Stimulated activated CD8-positive, alpha-beta memory T cell treated with anti-CD3 and anti-CD28 coated beads, Interleukin-2, amount 100 ng/mL, for 1 hour (primary cell): ENCODE measurements at regions not wholly inside any gene's neighbourhood (a gene's known extent, or its start where the extent isn't known, plus 50 kb on each side); places are given as distances from the start of the nearest gene placed in this dataset.

Experiments
- DNase-seq, 2 donors: peaks; one replicate each; pipeline ENCODE4 v3.0.0-alpha.2; 2020; ENCODE audit warnings: low read depth in 2 of 2

DNA sequence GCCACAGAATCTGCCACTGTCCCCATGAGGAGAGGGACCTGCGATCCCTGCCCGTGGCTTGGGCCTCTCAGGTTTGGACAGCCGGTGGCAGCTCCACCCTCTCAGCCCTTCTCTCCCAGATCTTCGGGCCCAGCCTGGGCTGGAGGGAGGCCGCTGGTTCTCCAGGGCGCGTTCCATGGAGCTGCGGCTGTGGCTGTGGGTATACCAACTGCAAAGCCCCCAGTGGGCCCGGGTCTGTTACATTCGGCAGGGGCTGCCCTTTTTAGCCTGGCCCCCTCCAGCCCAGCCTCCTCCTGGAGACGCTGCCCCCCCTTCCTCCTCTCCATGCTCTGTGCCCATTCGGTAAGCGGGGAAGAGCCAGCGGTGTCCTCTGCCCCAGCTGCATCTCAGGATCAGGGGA is 64.7 kb upstream of the ZNF469 start:
- DNase-seq: no peak

DNA sequence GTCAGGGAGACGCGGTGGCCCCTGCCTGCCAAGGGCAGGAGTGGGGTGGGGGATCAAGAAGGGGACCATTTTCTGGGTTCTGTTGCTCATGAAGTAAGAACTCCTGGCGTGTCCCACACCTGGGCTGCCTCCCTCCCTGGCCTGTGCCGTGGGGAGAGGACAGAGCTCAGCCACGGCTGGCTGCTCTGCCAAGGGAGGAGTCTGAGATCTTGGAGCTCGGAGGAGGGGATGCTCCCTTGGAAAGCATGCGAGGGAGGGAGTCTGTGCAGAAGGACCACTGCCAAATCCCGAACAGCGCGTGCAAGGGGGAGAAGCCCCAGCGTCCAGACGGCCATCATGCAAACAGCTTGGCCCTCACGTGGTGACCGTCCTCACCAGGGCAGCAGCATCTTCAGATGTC is 64.2 kb upstream of the ZNF469 start:
- no peak for DNase-seq

DNA sequence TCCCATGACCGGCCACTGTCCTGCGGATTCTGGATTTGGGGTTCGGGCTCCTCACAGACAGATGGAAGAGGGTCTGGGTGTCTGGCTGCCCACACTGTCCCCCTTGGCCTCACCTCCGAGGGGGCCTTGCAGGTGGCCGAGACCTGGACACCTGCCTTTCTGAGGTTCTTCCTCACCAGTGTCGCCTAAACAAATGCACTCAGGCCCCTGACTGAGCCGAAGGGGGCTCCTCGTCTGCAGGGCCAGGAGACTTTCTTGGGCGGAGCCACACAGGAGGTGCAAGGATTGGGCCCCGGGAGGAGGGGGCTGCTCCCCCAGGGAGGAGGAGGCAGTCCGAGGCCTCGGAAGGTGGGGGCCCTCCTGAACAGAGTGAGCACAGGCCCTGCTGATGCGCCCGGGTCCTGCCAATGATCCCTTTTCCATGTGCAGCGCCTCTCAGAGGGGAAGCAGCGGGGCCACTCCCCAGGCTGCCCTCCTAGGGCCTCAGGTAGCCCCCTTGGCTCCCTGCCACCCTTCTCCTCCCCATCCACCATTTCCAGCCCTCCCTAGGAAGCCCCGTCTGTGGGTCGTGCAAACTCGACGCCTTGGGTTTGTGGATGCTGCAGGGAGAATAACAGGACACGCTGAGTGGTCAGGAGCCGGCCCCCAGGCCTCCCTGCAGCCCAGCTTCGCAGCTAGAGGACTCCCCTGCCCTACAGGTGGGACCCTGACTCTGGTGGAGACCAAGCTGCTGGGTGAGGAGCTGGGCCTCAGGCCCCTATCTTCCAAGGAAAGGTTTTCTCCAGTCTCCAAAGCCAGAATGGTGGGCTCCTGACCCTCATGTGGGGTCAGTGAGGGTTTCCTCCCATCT is 63.4 kb upstream of the ZNF469 start:
- DNase-seq: no peak

DNA sequence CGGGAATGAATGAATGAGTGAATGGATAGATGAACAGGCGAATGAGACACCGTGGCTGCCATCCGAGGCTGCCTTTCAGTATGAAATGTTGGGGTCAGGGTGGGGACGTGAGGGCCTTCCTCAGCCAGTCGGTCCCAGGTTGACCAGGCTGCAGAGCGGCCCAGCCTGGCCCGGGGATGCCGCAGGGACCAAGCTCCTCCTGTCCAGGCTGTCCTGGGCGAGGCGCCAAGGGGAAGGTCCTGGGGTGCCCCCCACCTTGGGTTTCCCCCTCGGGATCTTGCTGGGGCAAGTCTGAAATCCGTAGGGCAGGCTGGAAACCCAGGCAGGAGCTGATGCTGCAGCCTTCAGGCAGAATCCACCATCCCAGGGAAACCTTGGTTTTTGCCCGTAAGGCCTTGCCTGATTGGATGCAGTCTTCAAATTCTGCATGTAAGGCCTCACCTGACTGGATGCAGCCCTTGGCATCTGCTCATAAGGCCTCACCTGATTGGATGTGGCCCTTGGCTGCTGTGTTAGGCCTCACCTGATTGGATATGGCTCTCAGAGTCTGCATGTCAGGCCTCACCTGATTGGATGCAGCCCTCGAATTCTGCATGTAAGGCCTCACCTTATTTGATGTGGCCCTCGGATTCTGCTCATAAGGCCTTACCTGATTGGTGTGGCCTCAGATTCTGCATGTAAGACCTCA is 61.7 kb upstream of the ZNF469 start:
- DNase-seq: no peak

DNA sequence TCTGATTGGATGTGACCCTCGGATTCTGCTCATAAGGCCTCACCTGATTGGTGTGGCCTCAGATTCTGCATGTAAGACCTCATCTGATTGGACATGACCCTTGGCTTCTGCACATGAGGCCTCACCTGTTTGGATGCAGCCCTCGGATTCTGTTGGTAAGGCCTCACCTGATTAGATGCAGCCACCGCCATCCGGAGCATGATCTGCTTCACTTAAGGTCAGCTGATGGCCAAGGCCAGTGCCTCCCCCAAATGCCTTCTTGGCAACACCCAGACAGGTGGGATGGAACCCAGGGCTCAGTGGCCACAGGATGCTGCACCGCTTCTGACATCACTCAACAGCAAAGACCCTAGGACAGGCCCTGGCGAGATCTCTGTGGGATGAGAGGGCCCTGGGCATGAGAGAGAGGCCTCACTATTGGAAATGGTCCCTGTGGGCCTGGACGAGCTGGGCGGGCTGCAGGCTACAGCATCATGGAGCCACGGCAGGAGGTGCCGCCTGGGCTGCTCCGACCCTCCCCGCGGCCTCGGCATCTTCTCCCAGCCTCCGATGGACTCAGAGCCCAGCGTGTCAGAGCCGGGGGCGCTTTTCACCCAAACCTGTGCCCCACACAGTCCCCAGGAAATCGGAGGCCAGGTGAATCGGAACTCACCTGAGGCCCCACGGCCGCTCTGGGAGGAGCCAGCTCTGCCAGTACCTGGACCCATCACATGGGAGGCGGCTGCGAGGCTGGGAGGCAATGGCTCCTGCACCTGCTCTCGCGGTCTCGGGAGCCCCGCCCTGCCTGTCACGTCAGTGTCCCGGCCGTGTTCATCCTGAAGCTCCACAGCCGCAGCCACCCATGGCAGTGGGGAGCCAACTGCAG is 60.9 kb upstream of the ZNF469 start:
- no peak for DNase-seq

DNA sequence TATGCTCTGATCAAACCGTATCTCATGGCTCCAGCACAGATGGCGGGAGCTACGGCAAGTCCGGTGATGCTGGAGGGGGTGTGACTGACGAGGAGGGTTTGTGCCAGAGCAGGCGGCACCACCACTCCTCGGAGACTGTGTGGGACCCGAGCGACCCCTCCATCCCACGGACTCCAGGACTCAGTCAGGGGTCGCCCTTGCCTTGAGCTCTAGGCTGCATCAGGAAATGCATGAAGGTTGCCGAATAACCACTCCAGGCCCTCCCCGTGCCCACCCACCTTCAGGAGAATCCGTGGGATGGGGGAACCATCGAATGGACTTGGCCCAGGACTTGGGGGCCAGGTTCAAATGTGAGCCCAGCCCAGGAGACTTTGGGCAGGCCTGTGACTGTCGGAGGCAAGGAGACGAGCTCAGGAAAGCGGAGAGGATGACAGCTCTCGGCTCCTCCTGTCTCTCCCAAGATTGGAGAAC is 60.2 kb upstream of the ZNF469 start:
- no peak for DNase-seq

DNA sequence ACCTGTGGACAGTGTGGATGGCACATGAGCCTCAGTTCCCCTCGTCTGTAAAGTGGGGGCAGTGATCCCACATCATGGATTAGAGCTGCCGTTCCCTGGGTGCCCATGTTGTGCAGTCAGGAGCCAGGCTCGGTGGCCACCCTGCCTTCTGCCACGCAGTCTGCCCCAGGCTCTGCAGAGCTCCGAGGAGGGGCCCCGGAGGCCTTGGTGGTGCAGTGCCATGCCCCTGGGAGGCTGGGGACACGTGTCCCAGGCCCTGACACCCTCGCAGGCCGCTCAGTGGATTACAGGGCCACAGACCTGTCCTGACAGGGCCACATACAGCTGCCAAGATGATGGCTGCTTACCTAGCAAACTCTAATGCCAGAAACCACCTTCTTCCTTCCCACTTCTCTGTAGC is 59.7 kb upstream of the ZNF469 start:
- no peak for DNase-seq

DNA sequence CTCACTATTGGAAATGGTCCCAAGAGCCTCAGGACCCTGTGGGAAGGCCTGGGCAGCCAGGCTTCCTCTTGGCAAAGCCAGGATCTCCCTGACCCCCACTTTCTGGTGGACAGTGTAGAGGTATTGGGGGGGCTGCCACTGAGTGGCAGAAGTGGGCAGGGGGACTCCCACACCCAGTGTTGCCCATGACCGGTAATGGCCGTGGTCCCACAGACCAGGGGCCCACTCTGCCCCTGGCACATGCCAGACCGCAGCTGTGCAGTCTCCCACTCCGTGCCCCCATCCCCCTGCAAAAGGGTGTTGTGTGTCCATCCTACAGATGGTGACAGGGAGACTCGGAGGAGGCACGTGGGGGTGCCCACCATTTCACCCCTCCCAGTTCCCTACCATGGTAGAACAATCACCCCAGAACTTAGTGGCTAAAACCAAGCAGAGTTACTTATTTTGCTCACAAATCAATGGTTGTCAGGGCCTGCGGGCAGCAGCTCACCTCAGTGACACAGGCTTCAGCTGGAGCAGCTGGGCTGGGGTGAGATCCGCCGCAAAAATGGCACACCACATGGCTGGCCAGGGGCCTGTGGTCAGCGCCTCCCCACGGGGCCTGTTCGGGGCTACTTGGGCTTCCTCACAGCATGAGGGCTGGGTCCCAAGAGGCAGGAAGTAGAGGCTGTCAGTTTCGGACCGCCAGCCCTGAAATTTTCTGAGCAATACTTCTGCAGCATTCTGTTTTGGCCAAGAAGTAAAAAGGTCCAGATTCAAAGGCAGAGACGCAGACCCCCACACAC is 59.0 kb upstream of the ZNF469 start:
- DNase-seq: no peak

DNA sequence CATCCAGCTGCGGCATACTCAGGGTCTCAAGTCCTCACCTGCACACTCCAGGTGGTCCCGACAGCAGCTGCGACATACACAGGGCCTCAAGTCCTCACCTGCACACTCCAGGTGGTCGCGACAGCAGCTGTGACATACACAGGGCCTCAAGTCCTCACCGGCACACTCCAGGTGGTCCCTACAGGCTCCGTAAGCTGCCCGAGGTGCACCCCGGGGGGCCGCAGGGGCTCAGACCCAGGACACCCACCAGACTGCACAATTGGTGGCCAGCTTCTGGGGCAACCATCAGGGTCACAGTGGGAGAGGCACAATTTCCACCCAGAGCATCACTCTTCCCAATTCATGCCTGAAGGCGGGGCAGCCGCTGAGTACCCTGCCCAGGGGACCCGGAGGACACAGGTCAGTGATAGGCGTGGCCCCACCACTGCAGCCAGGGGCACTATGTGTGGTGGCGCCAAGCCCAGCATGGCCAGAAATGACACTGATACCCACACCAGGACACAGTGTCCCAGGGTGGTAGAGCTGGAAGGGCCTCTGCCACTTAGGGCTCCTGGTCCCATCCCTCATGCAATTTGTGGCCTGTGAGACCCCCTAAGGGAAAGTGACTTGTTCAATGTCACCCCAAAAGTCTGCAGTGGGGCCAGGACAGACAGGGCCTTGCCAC is 57.5 kb upstream of the ZNF469 start:
- DNase-seq: no peak

DNA sequence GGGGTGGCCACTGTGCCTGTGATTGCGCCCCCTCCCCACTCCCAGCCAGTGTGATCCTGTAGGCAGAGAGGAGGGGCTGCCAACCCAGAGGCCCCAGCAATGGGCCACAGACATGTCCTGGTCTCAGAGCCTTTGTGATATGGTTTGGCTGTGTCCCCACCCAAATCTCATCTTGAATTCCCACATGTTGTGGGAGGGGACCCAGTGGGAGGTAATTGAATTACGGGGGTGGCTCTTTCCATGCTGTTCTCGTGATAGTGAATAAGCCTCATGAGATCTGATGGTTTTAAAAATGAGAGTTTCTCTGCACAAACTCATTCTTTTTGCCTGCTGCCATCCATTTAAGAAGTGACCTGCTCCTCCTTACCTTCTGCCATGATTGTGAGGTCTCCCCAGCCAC is 56.8 kb upstream of the ZNF469 start:
- no peak for DNase-seq

DNA sequence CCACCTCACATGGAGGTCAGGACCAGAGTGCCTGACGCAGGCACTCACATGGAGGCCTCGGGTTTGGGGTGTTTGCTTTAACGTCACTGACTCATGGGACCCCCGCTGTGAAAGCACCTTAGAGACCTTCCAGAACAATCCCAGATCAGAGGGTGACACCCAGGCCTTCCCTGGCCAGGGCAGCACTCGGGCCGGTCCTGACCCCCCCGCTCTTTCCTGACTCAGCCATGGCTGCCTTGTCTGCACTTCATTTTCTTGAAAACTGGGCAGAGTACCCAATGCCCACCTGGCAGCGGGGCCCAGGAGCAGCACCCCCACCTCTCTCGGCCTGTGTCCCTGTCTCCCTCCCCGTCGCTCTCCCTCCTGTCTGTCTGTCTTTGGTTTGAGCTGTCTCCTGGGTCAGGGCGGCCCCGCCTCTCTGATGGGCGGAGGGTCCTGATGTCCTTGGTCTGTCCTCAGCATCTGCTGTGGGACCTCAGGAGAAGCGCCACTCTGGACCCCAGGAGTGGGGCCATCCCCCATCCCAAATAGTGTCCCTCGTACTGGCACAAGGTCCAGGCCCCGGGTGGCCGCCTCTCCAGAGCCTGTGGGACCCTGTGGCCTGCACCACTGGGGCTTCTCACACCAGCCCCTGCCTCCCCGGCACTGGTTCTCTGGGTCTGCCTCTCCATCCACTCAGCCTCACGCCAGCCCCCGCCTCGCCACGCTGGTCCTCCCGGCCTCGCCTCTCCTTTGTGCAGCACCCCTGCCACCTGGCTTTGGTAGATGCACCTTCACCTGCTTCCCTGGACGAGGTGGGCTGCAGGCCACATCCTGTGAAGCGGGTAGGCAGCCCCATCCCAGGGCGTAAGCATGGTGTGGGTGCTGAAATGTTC is 55.9 kb upstream of the ZNF469 start:
- no peak for DNase-seq

DNA sequence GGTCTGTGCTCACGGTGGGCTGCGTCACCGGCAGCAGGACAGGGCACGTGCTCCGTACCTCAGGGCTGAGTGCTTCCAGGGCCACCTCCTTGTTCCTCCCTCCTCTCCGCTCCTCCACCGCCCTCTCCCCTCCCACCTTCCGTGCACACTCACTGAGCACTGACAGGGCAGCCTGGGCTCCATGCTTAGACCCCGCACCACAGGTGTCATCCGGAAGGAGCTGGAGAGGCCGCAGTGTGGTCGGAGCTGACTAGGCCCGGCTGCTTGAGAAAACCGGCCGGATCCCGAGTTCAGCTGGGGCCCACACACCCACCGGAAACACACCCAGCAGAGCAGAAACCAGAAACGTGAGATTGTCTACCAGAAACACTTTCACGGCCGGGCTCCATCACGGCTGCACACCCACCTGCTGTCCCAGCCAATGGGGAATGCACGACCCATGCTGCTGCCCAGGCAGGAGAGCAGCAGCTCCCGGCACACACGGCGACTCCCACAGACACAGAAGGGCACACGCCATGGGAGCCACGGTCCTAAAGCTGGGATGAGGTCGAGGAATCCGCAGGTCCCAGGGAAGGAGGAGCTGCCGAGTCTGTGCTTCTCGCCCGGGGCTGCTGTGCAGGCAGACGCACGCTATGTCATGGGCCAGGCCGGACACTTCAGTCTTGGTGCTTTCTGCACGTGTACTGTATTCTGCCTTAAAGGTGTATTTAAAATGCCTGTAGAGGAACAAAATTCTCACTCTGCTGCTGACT is 55.0 kb upstream of the ZNF469 start:
- DNase-seq: no peak

DNA sequence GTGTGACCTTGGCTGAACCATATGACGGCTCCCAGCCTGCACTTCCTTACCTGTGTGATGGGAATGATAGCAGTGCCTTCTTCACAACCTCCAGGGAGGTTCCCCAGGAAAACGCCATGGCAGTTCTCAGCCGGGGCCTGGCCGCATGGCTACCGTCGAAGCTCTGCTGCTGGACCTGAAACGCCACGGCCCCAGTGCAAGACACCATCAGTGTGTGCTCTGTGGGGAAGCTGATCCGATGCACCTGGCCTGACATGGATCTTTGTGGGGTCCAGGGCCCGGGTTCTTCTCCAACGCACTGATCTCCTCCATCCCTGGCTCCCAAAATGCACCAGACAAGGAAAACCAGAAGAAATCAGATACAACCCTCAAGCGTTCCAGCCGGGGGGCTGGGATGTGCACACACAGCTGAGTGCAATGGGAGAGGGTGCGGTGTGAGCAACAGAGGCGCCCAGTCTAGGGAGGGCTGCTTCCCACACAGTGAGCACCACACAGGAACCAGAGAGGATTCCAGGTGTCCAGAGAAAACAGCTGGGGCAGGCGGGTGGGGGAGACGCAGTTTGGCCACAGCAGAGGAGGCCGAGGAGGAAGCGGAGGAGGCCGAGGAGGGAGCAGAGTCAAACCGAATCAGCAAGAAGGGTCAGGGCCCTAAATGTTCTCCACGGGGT is 54.3 kb upstream of the ZNF469 start:
- DNase-seq: no peak

DNA sequence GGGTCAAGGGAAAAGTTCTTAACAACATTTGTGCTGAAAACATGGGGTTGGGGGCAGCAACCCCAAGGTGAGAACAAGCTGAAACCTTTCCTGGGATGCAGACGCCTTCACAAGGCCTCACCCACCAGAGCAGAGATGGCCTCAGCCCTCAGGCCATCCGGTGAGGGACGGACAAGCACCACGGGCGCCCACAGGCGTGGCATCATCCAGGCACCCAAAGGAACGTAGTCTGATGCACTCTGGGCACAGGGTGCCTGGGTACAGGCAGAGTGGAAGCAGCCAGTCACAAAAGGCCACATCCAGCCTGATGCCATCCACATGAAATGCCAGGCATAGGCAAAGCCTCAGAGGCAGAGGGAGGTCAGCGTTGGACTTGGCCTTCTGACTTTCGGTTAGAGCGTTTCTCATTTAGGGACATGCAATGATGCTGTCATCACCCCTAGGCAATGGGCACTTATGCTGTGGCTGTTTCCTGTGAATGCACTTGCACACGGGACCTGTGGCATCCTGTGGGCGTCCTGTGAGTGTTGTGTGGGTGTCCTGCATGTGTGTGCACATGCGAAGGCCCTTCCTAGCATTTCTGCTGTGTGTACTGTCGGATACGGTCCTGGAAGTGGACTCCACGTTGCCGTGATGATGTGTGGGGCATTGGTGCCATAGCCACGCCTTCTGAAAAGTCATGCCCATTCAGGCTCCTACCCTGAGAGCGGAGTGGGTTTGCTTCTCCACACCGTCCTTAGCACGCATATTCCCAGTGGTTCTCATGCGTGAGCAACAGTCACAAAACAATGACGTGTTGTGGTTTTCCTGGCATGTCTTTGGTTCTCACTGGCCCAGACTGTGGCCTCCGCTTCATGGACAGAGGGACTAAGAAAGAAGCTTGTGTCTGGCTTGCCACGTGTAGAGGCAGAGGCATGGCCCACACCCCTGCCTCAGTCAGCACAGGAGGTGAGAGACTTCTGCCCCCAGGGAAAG is 52.7 kb upstream of the ZNF469 start:
- no peak for DNase-seq

DNA sequence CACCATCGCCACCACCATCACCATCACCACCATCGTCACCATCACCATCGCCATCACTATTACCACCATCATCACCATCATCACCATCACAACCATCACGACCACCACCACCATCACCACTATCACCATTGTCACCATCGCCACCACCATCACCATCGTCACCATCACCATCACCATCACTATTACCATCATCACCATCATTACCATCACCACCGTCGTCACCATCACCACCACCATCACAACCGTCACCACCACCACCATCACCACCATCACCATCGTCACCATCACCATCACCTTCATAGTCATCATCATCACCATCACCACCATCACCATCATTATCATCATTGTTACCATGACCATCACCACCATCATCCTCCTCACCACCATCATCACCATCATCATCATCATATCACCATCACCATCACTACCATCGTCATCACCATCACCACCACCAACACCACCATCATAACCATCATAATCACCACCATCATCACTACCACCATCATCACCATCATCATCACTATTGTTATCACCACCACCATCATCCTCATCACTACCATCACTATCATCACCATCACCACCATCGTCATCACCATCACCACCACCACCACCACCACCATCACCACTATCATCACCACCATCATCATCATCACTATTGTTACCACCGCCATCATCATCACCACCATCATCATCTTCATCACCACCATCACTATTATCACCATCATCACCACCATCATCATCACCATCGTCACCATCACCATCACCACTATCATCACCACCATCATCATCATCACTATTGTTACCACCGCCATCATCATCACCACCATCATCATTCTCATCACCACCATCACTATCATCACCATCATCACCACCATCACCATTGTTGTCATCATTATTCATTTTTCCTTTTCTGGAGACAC is 51.5 kb upstream of the ZNF469 start:
- no peak for DNase-seq
